Gastroesophageal sphincter (tissue), 4 donors: ENCODE measurements at regions not wholly inside any gene's neighbourhood (a gene's known extent, or its start where the extent isn't known, plus 50 kb on each side); places are given as distances from the start of the nearest gene placed in this dataset.

ENCODE experiments used
- ATAC-seq: fragments of 150-250 bp; one replicate; pipeline ENCODE4 v1.9.1; 2016; ENCODE audit warnings: mild to moderate bottlenecking, moderate library complexity
- H3K27ac ChIP-seq, 4 donors: fragments of 200-600 bp; sonication (generic) in 3 of 4; 1 replicate in 3 of 4; 2 replicates in 1 of 4; pipeline ENCODE4 v1.5.1; 2016 to 2019
- H3K27me3 ChIP-seq: fragments of 200-600 bp; sonication (generic); one replicate; pipeline ENCODE4 v1.5.1; 2019
- H3K36me3 ChIP-seq, 2 donors: fragments of 200-600 bp; sonication (generic); one replicate each; pipeline ENCODE4 v1.5.1; 2019; ENCODE audit warnings: control low read depth in 1 of 2
- H3K4me1 ChIP-seq, 3 donors: fragments of 200-600 bp; sonication (generic); 1 replicate in 2 of 3; 2 replicates in 1 of 3; pipeline ENCODE4 v1.5.1; 2016 to 2019; ENCODE audit warnings: control low read depth in 2 of 3
- H3K4me3 ChIP-seq, 2 donors: fragments of 200-600 bp; sonication (generic); one replicate each; pipeline ENCODE4 v1.5.1; 2019; ENCODE audit warnings: mild to moderate bottlenecking in 1 of 2, moderate library complexity in 1 of 2
- H3K9me3 ChIP-seq, 3 donors: fragments of 200-600 bp; sonication (generic); one replicate each; pipeline ENCODE4 v1.5.1; 2017 to 2019; ENCODE audit warnings: control low read depth in 2 of 3
- CTCF ChIP-seq, 4 experiments: fragments of 200-600 bp in 2 of 4; fragments of 450-650 bp in 2 of 4; sonication (generic) in 1 of 4; IDR thresholded peaks; one replicate each; pipeline ENCODE4 v1.5.1; 2017 to 2019; ENCODE audit warnings: antibody characterized with exemption in 4 of 4, mild to moderate bottlenecking in 2 of 4, moderate library complexity in 2 of 4
- EP300 ChIP-seq: sonication (generic); formaldehyde crosslinking; IDR thresholded peaks from one replicate; pipeline ENCODE4 v1.6.1; 2017; ENCODE audit warnings: antibody characterized with exemption, mild to moderate bottlenecking
- POLR2A ChIP-seq, 2 donors: fragments of 450-650 bp; IDR thresholded peaks; one replicate each; pipeline ENCODE4 v1.6.1; 2017; ENCODE audit warnings: antibody characterized with exemption in 2 of 2, mild to moderate bottlenecking in 2 of 2, moderate library complexity in 1 of 2
- POLR2AphosphoS5 ChIP-seq: sonication (generic); formaldehyde crosslinking; IDR thresholded peaks from one replicate; pipeline ENCODE4 v1.6.1; 2017; ENCODE audit warnings: antibody characterized with exemption
- WGBS, 2 donors: methylation state at CpG; one replicate each; pipeline ENCODE4 v1.1.5; 2018; ENCODE audit warnings: low coverage in 1 of 2; 5-methylcytosine and 5-hydroxymethylcytosine counted together

- 35 to 44% methylated on average over 1 of the region's 1 CpG for WGBS, 2 donors
- ATAC-seq: no peak
- no peaks in the 10 kb centered on the region for H3K27me3 ChIP-seq
- no peaks in the 10 kb centered on the region for H3K4me1 ChIP-seq
- no peaks in the 10 kb centered on the region for H3K36me3 ChIP-seq
- H3K9me3 ChIP-seq: peaks cover 0 to 15% (median 0%) of the 10 kb centered on the region in 3 donors
- TF ChIP-seq CTCF (IDR thresholded peaks at IDR 0.05) (no peak), POLR2A (IDR thresholded peaks at IDR 0.05) (no peak), POLR2AphosphoS5 (no peak), EP300 (no peak)
- H3K4me3 ChIP-seq: no peak overlapping the region
- H3K27ac ChIP-seq: no peak overlapping the region
Measured at GRCh38 chr1:56240400-56240799, 339.0 kb downstream of the PLPP3 start.

GRCh38 chr1:56237491-56238064 lies 341.8 kb downstream of the PLPP3 start:
- H3K9me3 ChIP-seq: peaks cover 0 to 13% (median 0%) of the 10 kb centered on the region in 3 donors
- ATAC-seq: no peak
- H3K27ac ChIP-seq: no peak overlapping the region
- no peak overlapping the region for H3K4me3 ChIP-seq
- no peak for TF ChIP-seq EP300
- no peak for TF ChIP-seq POLR2A (IDR thresholded peaks at IDR 0.05)
- TF ChIP-seq CTCF (IDR thresholded peaks at IDR 0.05): no peak
- TF ChIP-seq POLR2AphosphoS5: no peak
- H3K27me3 ChIP-seq: no peaks in the 10 kb centered on the region
- no peaks in the 10 kb centered on the region for H3K4me1 ChIP-seq
- H3K36me3 ChIP-seq: no peaks in the 10 kb centered on the region
- 92 to 98% methylated on average over 4 of the region's 4 CpGs for WGBS, 2 donors

- Histone ChIP-seq H3K27me3 (no peaks in the 10 kb centered on the region), H3K36me3 (no peaks in the 10 kb centered on the region), H3K9me3 (peaks cover 0 to 5% (median 0%) of the 10 kb centered on the region in 3 donors), H3K4me3 (no peak overlapping the region), H3K4me1 (no peaks in the 10 kb centered on the region), H3K27ac (no peak overlapping the region)
- TF ChIP-seq POLR2A (IDR thresholded peaks at IDR 0.05) (no peak), CTCF (IDR thresholded peaks at IDR 0.05) (no peak), POLR2AphosphoS5 (no peak), EP300 (no peak)
- WGBS, 2 donors: 91 to 95% methylated on average over 3 to 4 of the region's 4 CpGs
- no peak for ATAC-seq
Measured at GRCh38 chr1:56236688-56237087, 342.7 kb downstream of the PLPP3 start.

- H3K4me1 ChIP-seq: no peaks in the 10 kb centered on the region
- no peaks in the 10 kb centered on the region for H3K36me3 ChIP-seq
- TF ChIP-seq POLR2A (IDR thresholded peaks at IDR 0.05): no peak
- no peaks in the 10 kb centered on the region for H3K9me3 ChIP-seq
- 79 to 80% methylated on average over 2 of the region's 2 CpGs for WGBS, 2 donors
- no peaks in the 10 kb centered on the region for H3K27me3 ChIP-seq
- no peak overlapping the region for H3K27ac ChIP-seq
- no peak for ATAC-seq
- H3K4me3 ChIP-seq: no peak overlapping the region
Measured at GRCh38 chr1:56235909-56236510, 343.4 kb downstream of the PLPP3 start.

DNA sequence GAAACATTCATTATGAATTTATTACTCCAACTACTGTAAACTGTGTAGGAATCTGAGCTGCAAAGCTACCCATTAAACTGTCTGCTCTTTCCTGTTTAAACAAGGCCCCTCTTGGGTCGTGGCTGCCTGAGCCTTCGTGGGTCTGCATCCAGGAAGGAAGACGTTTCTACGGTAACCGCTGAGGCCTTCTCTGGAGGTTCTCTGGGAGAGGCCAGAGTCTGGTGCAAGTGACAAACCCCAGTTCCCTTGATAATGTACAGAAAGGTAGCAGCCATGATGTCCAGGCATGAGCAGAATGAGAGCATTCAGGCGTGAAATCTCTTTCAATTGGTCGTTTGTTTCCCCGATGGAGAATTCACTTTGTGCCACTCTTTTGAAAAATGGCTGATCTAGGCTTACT lies 350.2 kb downstream of the PLPP3 start:
- no peaks in the 10 kb centered on the region for H3K36me3 ChIP-seq
- WGBS, 2 donors: 66 to 77% methylated on average over 8 of the region's 8 CpGs
- no peaks in the 10 kb centered on the region for H3K9me3 ChIP-seq
- H3K27ac ChIP-seq: no peak overlapping the region
- no peaks in the 10 kb centered on the region for H3K4me1 ChIP-seq
- TF ChIP-seq POLR2A (IDR thresholded peaks at IDR 0.05) (no peak), EP300 (no peak)
- no peak for ATAC-seq
- H3K4me3 ChIP-seq: no peak overlapping the region
- no peaks in the 10 kb centered on the region for H3K27me3 ChIP-seq

- Histone ChIP-seq H3K4me1 (no peaks in the 10 kb centered on the region), H3K9me3 (no peaks in the 10 kb centered on the region), H3K27ac (no peak overlapping the region), H3K36me3 (no peaks in the 10 kb centered on the region), H3K4me3 (no peak overlapping the region), H3K27me3 (no peaks in the 10 kb centered on the region)
- ATAC-seq: no peak
- TF ChIP-seq POLR2AphosphoS5 (no peak), POLR2A (IDR thresholded peaks at IDR 0.05) (no peak), CTCF (IDR thresholded peaks at IDR 0.05) (no peak), EP300 (no peak)
- 79 to 100% methylated on average over 1 to 2 of the region's 3 CpGs for WGBS, 2 donors
Measured at GRCh38 chr1:56227886-56228285, 351.5 kb downstream of the PLPP3 start.
